ENCODE measurements at regions not wholly inside any gene's neighbourhood (a gene's known extent, or its start where the extent isn't known, plus 50 kb on each side); places are given as distances from the start of the nearest gene placed in this dataset.
A peak's percentile ranks its signal among the peaks of the same experiment; 100 is the strongest.
"Not testable (repeated sequence)": the region's sequence is repeated elsewhere in the genome, so short reads cannot be mapped to it uniquely, and the experiment has no call there.

- Mint-ChIP-seq H3K4me1 (ENCODE audit: unreplicated experiment) (no peaks in the 10 kb centered on the region), H3K27me3 (peaks cover 3% of the 10 kb centered on the region), H3K36me3 (no peaks in the 10 kb centered on the region), H3K9me3 (no peaks in the 10 kb centered on the region), H3K4me3 (no peak overlapping the region), H3K27ac (no peak overlapping the region)
- no peak for DNase-seq (ENCODE audit: extremely low spot score, unreplicated experiment)
- TF ChIP-seq CTCF (conservative IDR thresholded peaks at IDR 0.05): no peak
Measured at GRCh38 chr6:169858935-169859351, 107.5 kb downstream of the ERMARD start.

DNA sequence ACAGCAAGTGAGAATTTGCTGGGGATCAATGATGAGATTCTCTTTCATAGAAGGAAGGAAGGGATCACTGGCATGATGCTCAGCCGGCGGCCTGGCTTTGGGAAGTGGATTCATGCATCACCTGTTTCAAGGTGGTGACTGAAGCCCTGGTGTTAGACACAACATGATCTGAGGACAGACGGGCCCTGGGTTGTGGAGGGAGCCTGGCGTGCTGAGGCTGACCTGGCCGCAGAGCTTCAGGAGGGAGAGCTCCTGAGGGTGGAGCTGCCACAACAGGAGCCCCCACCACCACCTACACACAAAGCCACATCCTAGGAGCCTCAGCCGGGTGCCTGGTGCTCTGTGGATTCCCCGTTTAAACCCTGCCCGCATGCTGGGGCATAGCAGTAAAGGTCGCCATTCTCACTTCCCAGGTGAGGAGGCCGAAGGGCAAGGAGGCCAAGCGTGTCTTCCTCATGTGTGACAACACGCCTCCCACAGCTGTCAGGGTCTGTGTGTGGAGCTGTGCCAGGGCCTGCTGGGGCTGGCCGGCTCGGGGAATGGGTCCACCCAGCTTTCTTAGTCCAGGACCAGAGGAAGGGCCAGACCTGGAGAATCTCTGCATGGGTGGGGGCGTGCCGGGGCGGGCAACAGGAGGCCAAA is 107.0 kb downstream of the ERMARD start:
- H3K4me3 Mint-ChIP-seq: no peak overlapping the region
- no peak for TF ChIP-seq CTCF (conservative IDR thresholded peaks at IDR 0.05)
- peaks cover 1% of the 10 kb centered on the region for H3K27me3 Mint-ChIP-seq
- no peaks in the 10 kb centered on the region for H3K9me3 Mint-ChIP-seq
- no peaks in the 10 kb centered on the region for H3K36me3 Mint-ChIP-seq
- no peaks in the 10 kb centered on the region for H3K4me1 Mint-ChIP-seq (ENCODE audit: unreplicated experiment)
- DNase-seq (ENCODE audit: extremely low spot score, unreplicated experiment): peak; percentile 44
- no peak overlapping the region for H3K27ac Mint-ChIP-seq

GRCh38 chr6:169857343-169858292 is 106.2 kb downstream of the ERMARD start:
- peak; percentile 39 for DNase-seq (ENCODE audit: extremely low spot score, unreplicated experiment)
- Mint-ChIP-seq H3K9me3 (no peaks in the 10 kb centered on the region), H3K4me1 (ENCODE audit: unreplicated experiment) (no peaks in the 10 kb centered on the region), H3K36me3 (no peaks in the 10 kb centered on the region), H3K27me3 (no peaks in the 10 kb centered on the region), H3K27ac (no peak overlapping the region), H3K4me3 (no peak overlapping the region)
- TF ChIP-seq CTCF (conservative IDR thresholded peaks at IDR 0.05): no peak

GRCh38 chr6:169856442-169857342 is 105.3 kb downstream of the ERMARD start:
- H3K27ac Mint-ChIP-seq; H3K36me3 Mint-ChIP-seq; H3K27me3 Mint-ChIP-seq; H3K9me3 Mint-ChIP-seq; H3K4me3 Mint-ChIP-seq; H3K4me1 Mint-ChIP-seq (ENCODE audit: unreplicated experiment): not testable (repeated sequence)
- peak; percentile 56 for DNase-seq (ENCODE audit: extremely low spot score, unreplicated experiment)

DNA sequence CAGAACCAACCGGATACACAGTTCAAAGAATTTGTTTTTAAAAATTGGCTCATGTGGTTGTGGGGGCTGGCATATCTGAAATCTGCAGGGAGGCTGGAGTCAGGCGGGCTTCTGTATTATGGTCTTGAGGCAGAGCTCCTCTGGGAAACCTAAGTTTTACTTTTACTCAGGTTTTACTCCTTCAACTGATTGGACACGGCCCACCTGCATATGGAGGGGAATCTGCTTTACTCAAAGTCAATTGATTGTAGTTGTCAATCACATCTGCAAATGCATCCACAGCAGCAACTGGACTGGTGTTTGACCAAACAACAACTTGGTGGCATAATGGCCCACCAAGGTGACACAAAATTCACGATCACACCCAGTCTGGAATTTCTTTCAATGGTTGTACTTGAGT is 103.4 kb downstream of the ERMARD start:
- peaks cover 5% of the 10 kb centered on the region for H3K4me1 Mint-ChIP-seq (ENCODE audit: unreplicated experiment)
- no peak for TF ChIP-seq CTCF (conservative IDR thresholded peaks at IDR 0.05)
- no peaks in the 10 kb centered on the region for H3K27me3 Mint-ChIP-seq
- H3K27ac Mint-ChIP-seq: no peak overlapping the region
- H3K9me3 Mint-ChIP-seq: no peaks in the 10 kb centered on the region
- DNase-seq (ENCODE audit: extremely low spot score, unreplicated experiment): no peak
- no peaks in the 10 kb centered on the region for H3K36me3 Mint-ChIP-seq
- H3K4me3 Mint-ChIP-seq: no peak overlapping the region

Data from type B pancreatic cell (in vitro differentiated cells).